ENCODE measurements at regions not wholly inside any gene's neighbourhood (a gene's known extent, or its start where the extent isn't known, plus 50 kb on each side); places are given as distances from the start of the nearest gene placed in this dataset.

GRCh38 chr3:31219131-31219843 is 313.4 kb upstream of the STT3B start:
- intact Hi-C loops (cut with DNase I) = no loop called here
- no peak overlapping the region for H3K27ac ChIP-seq
- H3K9me3 ChIP-seq = no peaks in the 10 kb centered on the region
- TF ChIP-seq CTCF (IDR thresholded peaks at IDR 0.05) = no peak
- no peak for DNase-seq
- no peaks in the 10 kb centered on the region for H3K27me3 ChIP-seq (ENCODE audit: low read depth)
- H3K4me3 ChIP-seq = no peak overlapping the region
- peak in 1 of 2 donors; percentile 59 for ATAC-seq
- no peaks in the 10 kb centered on the region for H3K36me3 ChIP-seq
- H3K4me1 ChIP-seq = peaks cover 4% of the 10 kb centered on the region

DNA sequence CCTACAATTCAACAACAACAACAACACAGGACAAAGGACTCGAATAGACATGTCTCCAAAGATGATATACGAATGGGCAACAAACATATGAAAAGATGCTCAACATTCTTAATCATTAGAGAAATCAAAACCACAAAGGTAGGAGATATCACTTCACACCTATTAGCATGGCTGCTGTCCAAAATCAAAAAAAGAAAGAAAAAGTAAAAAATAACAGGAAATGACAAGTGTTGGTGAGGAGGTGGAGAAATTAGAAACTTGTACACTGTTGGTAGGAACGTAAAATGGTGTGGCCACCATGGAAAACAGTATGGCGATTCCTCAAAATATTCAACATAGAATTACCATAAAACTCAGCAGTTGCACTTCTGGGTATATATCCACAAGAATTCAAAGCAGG is 312.3 kb upstream of the STT3B start:
- Histone ChIP-seq H3K4me1 (peaks cover 4% of the 10 kb centered on the region), H3K9me3 (no peaks in the 10 kb centered on the region), H3K4me3 (no peak overlapping the region), H3K27me3 (ENCODE audit: low read depth) (no peaks in the 10 kb centered on the region), H3K27ac (no peak overlapping the region), H3K36me3 (no peaks in the 10 kb centered on the region)
- TF ChIP-seq CTCF (IDR thresholded peaks at IDR 0.05) = no peak
- no peak for ATAC-seq
- DNase-seq = no peak
- intact Hi-C loops (cut with DNase I) = no loop called here

DNA sequence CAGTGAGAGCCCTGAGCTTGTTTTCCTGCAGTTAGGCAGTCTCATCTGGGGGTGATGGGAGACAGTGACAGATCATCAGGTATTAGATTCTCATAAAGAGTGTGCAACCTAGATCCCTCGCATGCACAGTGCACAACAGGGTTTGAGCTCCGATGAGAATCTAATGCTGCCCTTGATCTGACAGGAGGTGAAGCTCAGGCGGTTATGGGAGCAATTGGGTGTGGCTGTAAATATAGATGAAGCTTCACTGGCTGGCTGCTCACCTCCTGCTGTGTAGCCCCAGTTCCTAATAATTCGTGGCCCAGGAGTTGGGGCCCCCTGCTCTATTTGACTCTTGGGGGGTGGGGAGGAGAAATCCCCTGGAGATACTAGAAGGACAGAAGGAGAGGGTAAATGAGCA is 309.4 kb upstream of the STT3B start:
- no peak for TF ChIP-seq CTCF (IDR thresholded peaks at IDR 0.05)
- DNase-seq = no peak
- Histone ChIP-seq H3K4me3 (no peak overlapping the region), H3K27me3 (ENCODE audit: low read depth) (no peaks in the 10 kb centered on the region), H3K4me1 (peaks cover 10% of the 10 kb centered on the region), H3K27ac (no peak overlapping the region), H3K9me3 (no peaks in the 10 kb centered on the region), H3K36me3 (no peaks in the 10 kb centered on the region)
- ATAC-seq = no peak
- intact Hi-C loops (cut with DNase I) = no loop called here

DNA sequence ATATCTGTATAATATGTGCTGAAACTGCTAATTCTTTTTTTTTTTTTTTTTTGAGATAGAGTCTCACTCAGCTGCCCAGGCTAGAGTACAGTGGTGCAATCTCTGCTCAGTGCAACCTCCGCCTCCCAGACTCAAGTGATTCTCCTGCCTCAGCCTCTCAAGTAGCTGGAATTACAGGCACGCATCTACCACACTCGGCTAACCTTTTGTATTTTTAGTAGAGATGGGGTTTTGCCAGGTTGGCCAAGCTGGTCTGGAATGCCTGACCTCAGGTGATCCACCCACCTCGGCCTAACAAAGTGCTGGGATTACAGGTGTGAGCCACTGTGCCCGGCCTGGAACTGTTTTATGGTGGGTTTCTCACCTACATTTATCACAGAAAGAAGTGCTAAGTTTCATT is 307.8 kb upstream of the STT3B start:
- Histone ChIP-seq H3K9me3 (no peaks in the 10 kb centered on the region), H3K27me3 (ENCODE audit: low read depth) (no peaks in the 10 kb centered on the region), H3K36me3 (no peaks in the 10 kb centered on the region), H3K4me3 (no peak overlapping the region), H3K4me1 (peaks cover 10% of the 10 kb centered on the region), H3K27ac (no peak overlapping the region)
- peak in 1 of 2 donors; percentile 16 for ATAC-seq
- no peak for TF ChIP-seq CTCF (IDR thresholded peaks at IDR 0.05)
- no peak for DNase-seq
- intact Hi-C loops (cut with DNase I) = no loop called here

- intact Hi-C loops (cut with DNase I) = no loop called here
- peaks cover 19% of the 10 kb centered on the region for H3K4me1 ChIP-seq
- no peaks in the 10 kb centered on the region for H3K9me3 ChIP-seq
- DNase-seq = no peak
- no peak for ATAC-seq
- TF ChIP-seq CTCF (IDR thresholded peaks at IDR 0.05) = no peak
- H3K27ac ChIP-seq = no peak overlapping the region
- H3K4me3 ChIP-seq = no peak overlapping the region
- no peaks in the 10 kb centered on the region for H3K36me3 ChIP-seq
- H3K27me3 ChIP-seq (ENCODE audit: low read depth) = no peaks in the 10 kb centered on the region
Measured at GRCh38 chr3:31225923-31226322, 306.8 kb upstream of the STT3B start.
